Stomach (tissue), 4 donors: ENCODE measurements at regions not wholly inside any gene's neighbourhood (a gene's known extent, or its start where the extent isn't known, plus 50 kb on each side); places are given as distances from the start of the nearest gene placed in this dataset.
"Not testable (repeated sequence)": the region's sequence is repeated elsewhere in the genome, so short reads cannot be mapped to it uniquely, and the experiment has no call there.

Experiments
- POLR2A ChIP-seq, 4 donors: fragments of 450-650 bp; IDR thresholded peaks; one replicate each; pipeline ENCODE4 v1.6.1; 2016; ENCODE audit warnings: antibody characterized with exemption in 4 of 4, control low read depth in 2 of 4, mild to moderate bottlenecking in 1 of 4, moderate library complexity in 1 of 4
- POLR2AphosphoS5 ChIP-seq, 3 donors: sonication (generic); formaldehyde crosslinking; IDR thresholded peaks; one replicate each; pipeline ENCODE4 v1.6.1; 2016; ENCODE audit warnings: antibody characterized with exemption in 3 of 3
- TF ChIP-seq, protein P1 (sequence below), 7 experiments: fragments of 450-650 bp in 4 of 7; fragments of 200-600 bp in 3 of 7; sonication (generic) in 3 of 7; IDR thresholded peaks; one replicate each; pipeline ENCODE4 v1.5.1; 2016 to 2019; ENCODE audit warnings: antibody characterized with exemption in 7 of 7, control low read depth in 2 of 7, mild to moderate bottlenecking in 1 of 7

DNA sequence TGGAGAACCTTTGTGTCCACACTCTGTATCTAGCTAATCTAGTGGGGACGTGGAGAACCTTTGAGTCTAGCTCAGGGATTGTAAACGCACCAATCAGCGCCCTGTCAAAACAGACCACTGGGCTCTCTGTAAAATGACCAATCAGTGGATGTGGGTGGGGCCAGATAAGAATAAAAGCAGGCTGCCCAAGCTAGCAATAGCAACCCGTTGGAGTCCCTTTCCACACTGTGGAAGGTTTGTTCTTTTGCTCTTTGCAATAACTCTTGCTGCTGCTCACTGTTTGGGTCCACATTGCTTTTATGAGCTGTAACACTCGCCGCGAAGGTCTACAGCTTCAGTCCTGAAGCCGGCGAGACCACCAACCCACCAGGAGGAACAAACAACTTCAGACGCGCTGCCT is 187.7 kb upstream of the NLRP1 start:
- TF ChIP-seq, protein P1, sequence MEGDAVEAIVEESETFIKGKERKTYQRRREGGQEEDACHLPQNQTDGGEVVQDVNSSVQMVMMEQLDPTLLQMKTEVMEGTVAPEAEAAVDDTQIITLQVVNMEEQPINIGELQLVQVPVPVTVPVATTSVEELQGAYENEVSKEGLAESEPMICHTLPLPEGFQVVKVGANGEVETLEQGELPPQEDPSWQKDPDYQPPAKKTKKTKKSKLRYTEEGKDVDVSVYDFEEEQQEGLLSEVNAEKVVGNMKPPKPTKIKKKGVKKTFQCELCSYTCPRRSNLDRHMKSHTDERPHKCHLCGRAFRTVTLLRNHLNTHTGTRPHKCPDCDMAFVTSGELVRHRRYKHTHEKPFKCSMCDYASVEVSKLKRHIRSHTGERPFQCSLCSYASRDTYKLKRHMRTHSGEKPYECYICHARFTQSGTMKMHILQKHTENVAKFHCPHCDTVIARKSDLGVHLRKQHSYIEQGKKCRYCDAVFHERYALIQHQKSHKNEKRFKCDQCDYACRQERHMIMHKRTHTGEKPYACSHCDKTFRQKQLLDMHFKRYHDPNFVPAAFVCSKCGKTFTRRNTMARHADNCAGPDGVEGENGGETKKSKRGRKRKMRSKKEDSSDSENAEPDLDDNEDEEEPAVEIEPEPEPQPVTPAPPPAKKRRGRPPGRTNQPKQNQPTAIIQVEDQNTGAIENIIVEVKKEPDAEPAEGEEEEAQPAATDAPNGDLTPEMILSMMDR (IDR thresholded peaks at IDR 0.05) = not testable (repeated sequence)
- TF ChIP-seq POLR2A, POLR2AphosphoS5 (IDR thresholded peaks at IDR 0.05): not testable (repeated sequence)
